ENCODE measurements at regions not wholly inside any gene's neighbourhood (a gene's known extent, or its start where the extent isn't known, plus 50 kb on each side); places are given as distances from the start of the nearest gene placed in this dataset.

DNA sequence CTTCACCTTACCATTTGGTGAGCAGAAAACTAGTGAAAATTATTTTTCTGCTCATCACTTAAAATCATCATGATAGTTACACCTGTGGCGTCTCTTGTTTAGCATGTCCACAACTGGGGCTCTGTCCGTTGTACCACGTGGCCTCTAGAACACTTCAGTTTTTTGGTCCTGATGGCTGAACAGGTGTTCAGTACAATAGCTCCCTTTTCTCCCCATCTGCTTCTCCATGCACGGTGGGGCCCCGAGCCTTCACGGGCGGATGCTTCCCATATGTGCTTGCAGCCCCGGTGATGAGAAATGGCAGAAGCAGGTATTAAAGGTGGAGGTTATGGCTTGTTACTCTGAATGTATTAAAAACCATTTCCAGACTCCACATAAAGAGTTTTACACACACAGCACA lies 304.1 kb downstream of the CWC27 start:
- no peaks in the 10 kb centered on the region for H3K36me3 ChIP-seq (replicated peaks in 1 of 2; ENCODE audit: control insufficient read depth in 1 of 2, insufficient read depth in 2 of 2, low read length in 2 of 2)
- H4K20me1 ChIP-seq (ENCODE audit: insufficient read depth, low read length), result no peaks in the 10 kb centered on the region
- H3K9ac ChIP-seq (ENCODE audit: insufficient read depth, low read length, poor library complexity, severe bottlenecking), result no peak overlapping the region
- Mint-ChIP-seq H3K4me3 (no peak overlapping the region), H3K4me1 (no peaks in the 10 kb centered on the region), H3K27me3 (ENCODE audit: low read depth in 3 of 3) (peaks cover 0 to under 1% (median 0%) of the 10 kb centered on the region in 3 donors), H3K36me3 (no peaks in the 10 kb centered on the region), H3K27ac (no peak overlapping the region), H3K9me3 (no peaks in the 10 kb centered on the region)
- TF ChIP-seq, protein P1, sequence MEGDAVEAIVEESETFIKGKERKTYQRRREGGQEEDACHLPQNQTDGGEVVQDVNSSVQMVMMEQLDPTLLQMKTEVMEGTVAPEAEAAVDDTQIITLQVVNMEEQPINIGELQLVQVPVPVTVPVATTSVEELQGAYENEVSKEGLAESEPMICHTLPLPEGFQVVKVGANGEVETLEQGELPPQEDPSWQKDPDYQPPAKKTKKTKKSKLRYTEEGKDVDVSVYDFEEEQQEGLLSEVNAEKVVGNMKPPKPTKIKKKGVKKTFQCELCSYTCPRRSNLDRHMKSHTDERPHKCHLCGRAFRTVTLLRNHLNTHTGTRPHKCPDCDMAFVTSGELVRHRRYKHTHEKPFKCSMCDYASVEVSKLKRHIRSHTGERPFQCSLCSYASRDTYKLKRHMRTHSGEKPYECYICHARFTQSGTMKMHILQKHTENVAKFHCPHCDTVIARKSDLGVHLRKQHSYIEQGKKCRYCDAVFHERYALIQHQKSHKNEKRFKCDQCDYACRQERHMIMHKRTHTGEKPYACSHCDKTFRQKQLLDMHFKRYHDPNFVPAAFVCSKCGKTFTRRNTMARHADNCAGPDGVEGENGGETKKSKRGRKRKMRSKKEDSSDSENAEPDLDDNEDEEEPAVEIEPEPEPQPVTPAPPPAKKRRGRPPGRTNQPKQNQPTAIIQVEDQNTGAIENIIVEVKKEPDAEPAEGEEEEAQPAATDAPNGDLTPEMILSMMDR (IDR thresholded peaks at IDR 0.05), result no peak
- no peak overlapping the region for H3K4me3 ChIP-seq (replicated peaks in 1 of 3; ENCODE audit: low read depth in 2 of 3, low read length in 3 of 3)
- H3K4me1 ChIP-seq (ENCODE audit: control insufficient read depth in 1 of 2, insufficient read depth in 2 of 2, low read length in 2 of 2), result no peaks in the 10 kb centered on the region
- intact Hi-C loops (cut with micrococcal nuclease), result no loop called here
- WGBS (ENCODE audit: insufficient coverage), result 93% methylated on average over 3 of the region's 8 CpGs
- H3K79me2 ChIP-seq (ENCODE audit: insufficient read depth, low read length), result no peaks in the 10 kb centered on the region
- no peaks in the 10 kb centered on the region for H3K9me3 ChIP-seq (replicated peaks in 1 of 2; ENCODE audit: control insufficient read depth in 1 of 2, insufficient read depth in 1 of 2, low read length in 2 of 2)
- no peak overlapping the region for H3K4me2 ChIP-seq (replicated peaks; ENCODE audit: extremely low read depth, low read length, poor library complexity, severe bottlenecking)
- H3K27me3 ChIP-seq (ENCODE audit: control insufficient read depth in 2 of 2, insufficient read depth in 2 of 2, low read length in 2 of 2), result no peaks in the 10 kb centered on the region
- no peak overlapping the region for H2AFZ ChIP-seq (ENCODE audit: insufficient read depth, low read depth, low read length, poor library complexity, severe bottlenecking)
- no peak overlapping the region for H3K27ac ChIP-seq (ENCODE audit: low read depth in 1 of 2, low read length in 2 of 2)
- no peak for DNase-seq

- no peaks in the 10 kb centered on the region for H3K27me3 ChIP-seq (ENCODE audit: control insufficient read depth in 2 of 2, insufficient read depth in 2 of 2, low read length in 2 of 2)
- H2AFZ ChIP-seq (ENCODE audit: insufficient read depth, low read depth, low read length, poor library complexity, severe bottlenecking), result no peak overlapping the region
- H3K27ac ChIP-seq (ENCODE audit: low read depth in 1 of 2, low read length in 2 of 2), result no peak overlapping the region
- H3K4me3 ChIP-seq (replicated peaks in 1 of 3; ENCODE audit: low read depth in 2 of 3, low read length in 3 of 3), result no peak overlapping the region
- no peak overlapping the region for H3K9ac ChIP-seq (ENCODE audit: insufficient read depth, low read length, poor library complexity, severe bottlenecking)
- intact Hi-C loops (cut with micrococcal nuclease), result no loop called here
- Mint-ChIP-seq H3K4me1 (no peaks in the 10 kb centered on the region), H3K4me3 (no peak overlapping the region), H3K27ac (no peak overlapping the region), H3K27me3 (ENCODE audit: low read depth in 3 of 3) (peaks cover 0 to 2% (median 0%) of the 10 kb centered on the region in 3 donors), H3K36me3 (no peaks in the 10 kb centered on the region), H3K9me3 (no peaks in the 10 kb centered on the region)
- DNase-seq, result no peak
- WGBS (ENCODE audit: insufficient coverage), result no CpG with 5 or more reads among the region's 8 CpGs
- H3K9me3 ChIP-seq (replicated peaks in 1 of 2; ENCODE audit: control insufficient read depth in 1 of 2, insufficient read depth in 1 of 2, low read length in 2 of 2), result no peaks in the 10 kb centered on the region
- no peak overlapping the region for H3K4me2 ChIP-seq (replicated peaks; ENCODE audit: extremely low read depth, low read length, poor library complexity, severe bottlenecking)
- no peaks in the 10 kb centered on the region for H3K4me1 ChIP-seq (ENCODE audit: control insufficient read depth in 1 of 2, insufficient read depth in 2 of 2, low read length in 2 of 2)
- no peaks in the 10 kb centered on the region for H4K20me1 ChIP-seq (ENCODE audit: insufficient read depth, low read length)
- H3K79me2 ChIP-seq (ENCODE audit: insufficient read depth, low read length), result no peaks in the 10 kb centered on the region
- no peaks in the 10 kb centered on the region for H3K36me3 ChIP-seq (replicated peaks in 1 of 2; ENCODE audit: control insufficient read depth in 1 of 2, insufficient read depth in 2 of 2, low read length in 2 of 2)
- TF ChIP-seq, protein P1 (IDR thresholded peaks at IDR 0.05), result no peak
Measured at GRCh38 chr5:65073250-65073661, 304.5 kb downstream of the CWC27 start.

All from CD14-positive monocyte (primary cell).